ENCODE measurements at regions not wholly inside any gene's neighbourhood (a gene's known extent, or its start where the extent isn't known, plus 50 kb on each side); places are given as distances from the start of the nearest gene placed in this dataset.

- H3K36me3 Mint-ChIP-seq (ENCODE audit: low read depth): no peaks in the 10 kb centered on the region
- POLR2A ChIA-PET: no interaction called here
Observed at GRCh38 chr6:21914121-21914973, 320.8 kb downstream of the SOX4 start.

GRCh38 chr6:21915707-21916260 lies 322.2 kb downstream of the SOX4 start:
- no peaks in the 10 kb centered on the region for H3K36me3 Mint-ChIP-seq (ENCODE audit: low read depth)
- no peaks in the 10 kb centered on the region for H3K9me3 Mint-ChIP-seq (ENCODE audit: insufficient read depth)
- H3K27me3 Mint-ChIP-seq (ENCODE audit: low read depth): no peaks in the 10 kb centered on the region
- ATAC-seq: peak; percentile 33
- CTCF ChIA-PET: interaction anchor here (1.0 kb wide), 1 partner anchor 10 kb away, joined by 3 read pairs; no protein-coding TSS in a partner anchor
- peaks cover 10% of the 10 kb centered on the region for H3K4me1 Mint-ChIP-seq (ENCODE audit: low read depth)
- no peak for DNase-seq
- H3K27ac Mint-ChIP-seq: no peak overlapping the region
- POLR2A ChIA-PET: no interaction called here
- H3K4me3 Mint-ChIP-seq: no peak overlapping the region

More at GRCh38 chr6:21914121-21914973, 320.8 kb downstream of the SOX4 start:
- Mint-ChIP-seq H3K4me1 (ENCODE audit: low read depth) (peaks cover 10% of the 10 kb centered on the region), H3K27me3 (ENCODE audit: low read depth) (no peaks in the 10 kb centered on the region), H3K4me3 (no peak overlapping the region), H3K27ac (no peak overlapping the region), H3K9me3 (ENCODE audit: insufficient read depth) (no peaks in the 10 kb centered on the region)
- CTCF ChIA-PET: interaction anchor here (0.6 kb wide), 1 partner anchor 324 kb away, joined by 3 read pairs; no protein-coding TSS in a partner anchor
- peak; percentile 22 for DNase-seq
- no peak for ATAC-seq

GRCh38 chr6:21918041-21918440 lies 324.5 kb downstream of the SOX4 start:
- peaks cover 10% of the 10 kb centered on the region for H3K4me1 Mint-ChIP-seq (ENCODE audit: low read depth)
- H3K27ac Mint-ChIP-seq: no peak overlapping the region
- ChIA-PET CTCF (interaction anchor here (0.8 kb wide), 1 partner anchor 9 kb away, joined by 3 read pairs; no protein-coding TSS in a partner anchor), POLR2A (no interaction called here)
- H3K36me3 Mint-ChIP-seq (ENCODE audit: low read depth): no peaks in the 10 kb centered on the region
- H3K9me3 Mint-ChIP-seq (ENCODE audit: insufficient read depth): no peaks in the 10 kb centered on the region
- DNase-seq: no peak
- H3K4me3 Mint-ChIP-seq: no peak overlapping the region
- no peak for ATAC-seq
- H3K27me3 Mint-ChIP-seq (ENCODE audit: low read depth): no peaks in the 10 kb centered on the region

GRCh38 chr6:21918666-21919065 lies 325.1 kb downstream of the SOX4 start:
- peaks cover 10% of the 10 kb centered on the region for H3K4me1 Mint-ChIP-seq (ENCODE audit: low read depth)
- DNase-seq: no peak
- CTCF ChIA-PET: no interaction called here
- POLR2A ChIA-PET: no interaction called here
- H3K9me3 Mint-ChIP-seq (ENCODE audit: insufficient read depth): no peaks in the 10 kb centered on the region
- H3K27ac Mint-ChIP-seq: no peak overlapping the region
- H3K36me3 Mint-ChIP-seq (ENCODE audit: low read depth): no peaks in the 10 kb centered on the region
- no peaks in the 10 kb centered on the region for H3K27me3 Mint-ChIP-seq (ENCODE audit: low read depth)
- no peak for ATAC-seq
- no peak overlapping the region for H3K4me3 Mint-ChIP-seq

GRCh38 chr6:21922086-21922485 lies 328.5 kb downstream of the SOX4 start:
- Mint-ChIP-seq H3K4me3 (no peak overlapping the region), H3K4me1 (ENCODE audit: low read depth) (peaks cover 23% of the 10 kb centered on the region), H3K27ac (no peak overlapping the region), H3K36me3 (ENCODE audit: low read depth) (peaks cover under 1% of the 10 kb centered on the region), H3K9me3 (ENCODE audit: insufficient read depth) (peaks cover 4% of the 10 kb centered on the region), H3K27me3 (ENCODE audit: low read depth) (no peaks in the 10 kb centered on the region)
- ChIA-PET POLR2A (no interaction called here), CTCF (no interaction called here)
- ATAC-seq (no peak), DNase-seq (no peak)

- no peak for DNase-seq
- H3K9me3 Mint-ChIP-seq (ENCODE audit: insufficient read depth): peaks cover 4% of the 10 kb centered on the region
- CTCF ChIA-PET: no interaction called here
- no peaks in the 10 kb centered on the region for H3K27me3 Mint-ChIP-seq (ENCODE audit: low read depth)
- POLR2A ChIA-PET: no interaction called here
- no peak overlapping the region for H3K4me3 Mint-ChIP-seq
- peaks cover 3% of the 10 kb centered on the region for H3K36me3 Mint-ChIP-seq (ENCODE audit: low read depth)
- no peak overlapping the region for H3K27ac Mint-ChIP-seq
- ATAC-seq: no peak
- H3K4me1 Mint-ChIP-seq (ENCODE audit: low read depth): peaks cover 34% of the 10 kb centered on the region
Observed at GRCh38 chr6:21924002-21924401, 330.5 kb downstream of the SOX4 start.

- ChIA-PET POLR2A (no interaction called here), CTCF (no interaction called here)
- H3K4me3 Mint-ChIP-seq: no peak overlapping the region
- ATAC-seq (no peak), DNase-seq (no peak)
- H3K9me3 Mint-ChIP-seq (ENCODE audit: insufficient read depth): peaks cover 4% of the 10 kb centered on the region
- no peaks in the 10 kb centered on the region for H3K27me3 Mint-ChIP-seq (ENCODE audit: low read depth)
- no peak overlapping the region for H3K27ac Mint-ChIP-seq
- H3K4me1 Mint-ChIP-seq (ENCODE audit: low read depth): peaks cover 34% of the 10 kb centered on the region
- peaks cover 3% of the 10 kb centered on the region for H3K36me3 Mint-ChIP-seq (ENCODE audit: low read depth)
Observed at GRCh38 chr6:21928827-21929226, 335.3 kb downstream of the SOX4 start.

GRCh38 chr6:21931641-21932335 lies 338.2 kb downstream of the SOX4 start:
- no peak for DNase-seq
- Mint-ChIP-seq H3K9me3 (ENCODE audit: insufficient read depth) (peaks cover 5% of the 10 kb centered on the region), H3K4me1 (ENCODE audit: low read depth) (peaks cover 13% of the 10 kb centered on the region), H3K27ac (no peak overlapping the region), H3K4me3 (no peak overlapping the region), H3K36me3 (ENCODE audit: low read depth) (peaks cover 3% of the 10 kb centered on the region), H3K27me3 (ENCODE audit: low read depth) (no peaks in the 10 kb centered on the region)
- ATAC-seq: no peak
- CTCF ChIA-PET: no interaction called here
- POLR2A ChIA-PET: no interaction called here

- Mint-ChIP-seq H3K27me3 (ENCODE audit: low read depth) (no peaks in the 10 kb centered on the region), H3K27ac (no peak overlapping the region), H3K4me1 (ENCODE audit: low read depth) (no peaks in the 10 kb centered on the region), H3K36me3 (ENCODE audit: low read depth) (no peaks in the 10 kb centered on the region), H3K4me3 (no peak overlapping the region), H3K9me3 (ENCODE audit: insufficient read depth) (peaks cover 5% of the 10 kb centered on the region)
- POLR2A ChIA-PET: no interaction called here
- CTCF ChIA-PET: no interaction called here
- ATAC-seq (no peak), DNase-seq (no peak)
Observed at GRCh38 chr6:21933351-21933750, 339.8 kb downstream of the SOX4 start.

- DNase-seq (no peak), ATAC-seq (no peak)
- Mint-ChIP-seq H3K9me3 (ENCODE audit: insufficient read depth) (peaks cover 5% of the 10 kb centered on the region), H3K27ac (no peak overlapping the region), H3K4me1 (ENCODE audit: low read depth) (no peaks in the 10 kb centered on the region), H3K27me3 (ENCODE audit: low read depth) (no peaks in the 10 kb centered on the region), H3K4me3 (no peak overlapping the region), H3K36me3 (ENCODE audit: low read depth) (no peaks in the 10 kb centered on the region)
- ChIA-PET POLR2A (no interaction called here), CTCF (interaction anchor here (0.7 to 1.1 kb wide), 3 partner anchors 9 to 161 kb away, joined by 3 read pairs; no protein-coding TSS in a partner anchor)
Observed at GRCh38 chr6:21935142-21935541, 341.6 kb downstream of the SOX4 start.

- Mint-ChIP-seq H3K9me3 (ENCODE audit: insufficient read depth) (peaks cover 5% of the 10 kb centered on the region), H3K4me1 (ENCODE audit: low read depth) (no peaks in the 10 kb centered on the region), H3K27me3 (ENCODE audit: low read depth) (no peaks in the 10 kb centered on the region), H3K27ac (no peak overlapping the region), H3K36me3 (ENCODE audit: low read depth) (no peaks in the 10 kb centered on the region), H3K4me3 (no peak overlapping the region)
- ChIA-PET POLR2A (no interaction called here), CTCF (interaction anchor here (1.1 kb wide), 2 partner anchors 13 to 50 kb away, joined by 3 read pairs; no protein-coding TSS in a partner anchor)
- ATAC-seq (no peak), DNase-seq (peak; percentile 35)
Observed at GRCh38 chr6:21935561-21936028, 342.0 kb downstream of the SOX4 start.

GRCh38 chr6:21937466-21937865 lies 343.9 kb downstream of the SOX4 start:
- Mint-ChIP-seq H3K4me3 (no peak overlapping the region), H3K27ac (no peak overlapping the region), H3K9me3 (ENCODE audit: insufficient read depth) (peaks cover 5% of the 10 kb centered on the region), H3K4me1 (ENCODE audit: low read depth) (no peaks in the 10 kb centered on the region), H3K36me3 (ENCODE audit: low read depth) (no peaks in the 10 kb centered on the region), H3K27me3 (ENCODE audit: low read depth) (no peaks in the 10 kb centered on the region)
- DNase-seq: no peak
- ChIA-PET POLR2A (no interaction called here), CTCF (no interaction called here)
- no peak for ATAC-seq

Measured in activated CD8-positive, alpha-beta T cell treated with anti-CD3 and anti-CD28 coated beads, Interleukin-2, amount 10 ng/mL, durations not matched to agents 7 days and 5 days (primary cell).